ENCODE measurements at regions not wholly inside any gene's neighbourhood (a gene's known extent, or its start where the extent isn't known, plus 50 kb on each side); places are given as distances from the start of the nearest gene placed in this dataset.

DNA sequence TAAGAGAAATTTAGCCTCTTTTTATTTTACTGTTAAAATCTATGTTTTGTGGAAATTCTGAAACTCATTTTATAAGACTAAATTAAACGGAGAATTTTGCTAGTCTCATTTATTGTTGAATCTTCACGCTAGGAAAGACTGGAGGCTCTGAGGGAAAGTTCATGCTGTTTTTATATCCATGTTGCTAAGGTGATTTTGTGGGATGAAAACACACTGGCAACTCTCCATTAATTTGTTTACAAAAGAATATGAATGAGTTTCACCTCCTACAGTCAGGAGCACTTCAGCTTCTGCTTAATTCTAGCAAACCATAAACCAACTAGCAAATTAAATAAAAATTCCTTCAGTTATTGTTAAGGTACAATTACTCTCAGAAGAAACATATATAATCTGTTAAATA, 195.4 kb downstream of the RAP2B start:
- TF ChIP-seq, protein P1, sequence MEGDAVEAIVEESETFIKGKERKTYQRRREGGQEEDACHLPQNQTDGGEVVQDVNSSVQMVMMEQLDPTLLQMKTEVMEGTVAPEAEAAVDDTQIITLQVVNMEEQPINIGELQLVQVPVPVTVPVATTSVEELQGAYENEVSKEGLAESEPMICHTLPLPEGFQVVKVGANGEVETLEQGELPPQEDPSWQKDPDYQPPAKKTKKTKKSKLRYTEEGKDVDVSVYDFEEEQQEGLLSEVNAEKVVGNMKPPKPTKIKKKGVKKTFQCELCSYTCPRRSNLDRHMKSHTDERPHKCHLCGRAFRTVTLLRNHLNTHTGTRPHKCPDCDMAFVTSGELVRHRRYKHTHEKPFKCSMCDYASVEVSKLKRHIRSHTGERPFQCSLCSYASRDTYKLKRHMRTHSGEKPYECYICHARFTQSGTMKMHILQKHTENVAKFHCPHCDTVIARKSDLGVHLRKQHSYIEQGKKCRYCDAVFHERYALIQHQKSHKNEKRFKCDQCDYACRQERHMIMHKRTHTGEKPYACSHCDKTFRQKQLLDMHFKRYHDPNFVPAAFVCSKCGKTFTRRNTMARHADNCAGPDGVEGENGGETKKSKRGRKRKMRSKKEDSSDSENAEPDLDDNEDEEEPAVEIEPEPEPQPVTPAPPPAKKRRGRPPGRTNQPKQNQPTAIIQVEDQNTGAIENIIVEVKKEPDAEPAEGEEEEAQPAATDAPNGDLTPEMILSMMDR (IDR thresholded peaks at IDR 0.05) = no peak
- no peak for TF ChIP-seq EZH2 (IDR thresholded peaks at IDR 0.05; ENCODE audit: borderline replicate concordance, insufficient read depth, low read depth, low read length, poor library complexity, severe bottlenecking)
